ENCODE measurements at regions not wholly inside any gene's neighbourhood (a gene's known extent, or its start where the extent isn't known, plus 50 kb on each side); places are given as distances from the start of the nearest gene placed in this dataset.
"Not testable (repeated sequence)": the region's sequence is repeated elsewhere in the genome, so short reads cannot be mapped to it uniquely, and the experiment has no call there.

DNA sequence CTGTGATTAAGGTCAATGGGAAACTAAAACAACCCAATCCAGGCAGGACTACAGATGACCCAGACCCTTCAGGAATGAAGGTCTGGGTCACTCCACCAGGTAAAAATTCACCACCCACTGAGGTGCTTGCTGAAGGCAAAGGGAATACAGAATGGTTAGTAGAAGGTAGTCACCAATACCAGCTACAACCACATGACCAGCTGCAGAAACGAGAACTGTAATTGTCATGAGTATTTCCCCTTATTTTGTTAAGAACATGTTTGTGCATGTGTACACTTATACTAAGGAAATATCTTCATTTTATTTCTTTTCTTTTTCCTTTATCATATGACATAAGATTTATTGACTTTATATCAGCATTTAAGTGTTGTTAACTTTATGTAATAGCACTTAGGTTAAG is 126.1 kb upstream of the ZC3H12C start:
- TF ChIP-seq, protein P1, sequence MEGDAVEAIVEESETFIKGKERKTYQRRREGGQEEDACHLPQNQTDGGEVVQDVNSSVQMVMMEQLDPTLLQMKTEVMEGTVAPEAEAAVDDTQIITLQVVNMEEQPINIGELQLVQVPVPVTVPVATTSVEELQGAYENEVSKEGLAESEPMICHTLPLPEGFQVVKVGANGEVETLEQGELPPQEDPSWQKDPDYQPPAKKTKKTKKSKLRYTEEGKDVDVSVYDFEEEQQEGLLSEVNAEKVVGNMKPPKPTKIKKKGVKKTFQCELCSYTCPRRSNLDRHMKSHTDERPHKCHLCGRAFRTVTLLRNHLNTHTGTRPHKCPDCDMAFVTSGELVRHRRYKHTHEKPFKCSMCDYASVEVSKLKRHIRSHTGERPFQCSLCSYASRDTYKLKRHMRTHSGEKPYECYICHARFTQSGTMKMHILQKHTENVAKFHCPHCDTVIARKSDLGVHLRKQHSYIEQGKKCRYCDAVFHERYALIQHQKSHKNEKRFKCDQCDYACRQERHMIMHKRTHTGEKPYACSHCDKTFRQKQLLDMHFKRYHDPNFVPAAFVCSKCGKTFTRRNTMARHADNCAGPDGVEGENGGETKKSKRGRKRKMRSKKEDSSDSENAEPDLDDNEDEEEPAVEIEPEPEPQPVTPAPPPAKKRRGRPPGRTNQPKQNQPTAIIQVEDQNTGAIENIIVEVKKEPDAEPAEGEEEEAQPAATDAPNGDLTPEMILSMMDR (IDR thresholded peaks at IDR 0.05): not testable (repeated sequence)
- not testable (repeated sequence) for TF ChIP-seq POLR2A (IDR thresholded peaks at IDR 0.05)
